ENCODE measurements at regions not wholly inside any gene's neighbourhood (a gene's known extent, or its start where the extent isn't known, plus 50 kb on each side); places are given as distances from the start of the nearest gene placed in this dataset.

- Histone ChIP-seq H3K27me3 (no peaks in the 10 kb centered on the region), H3K27ac (no peak overlapping the region), H3K9ac (no peak overlapping the region), H3K4me3 (no peak overlapping the region), H3K4me2 (no peak overlapping the region), H4K20me1 (no peaks in the 10 kb centered on the region), H3K36me3 (no peaks in the 10 kb centered on the region), H3K9me3 (replicated peaks in 1 of 11) (no peaks in the 10 kb centered on the region), H3K4me1 (no peaks in the 10 kb centered on the region)
- TF ChIP-seq Cebpa-rat (IDR thresholded peaks at IDR 0.05): no peak
Observed at GRCh38 chr14:87524011-87524410, 469.0 kb downstream of the GALC start.

GRCh38 chr14:87522575-87522974 lies 470.4 kb downstream of the GALC start:
- Histone ChIP-seq H3K27ac (no peak overlapping the region), H3K9me3 (replicated peaks in 1 of 11) (peaks cover under 1 to 12% (median 9%) of the 10 kb centered on the region in 11 experiments; a peak in 11 of 22 replicates), H3K4me2 (no peak overlapping the region), H3K36me3 (no peaks in the 10 kb centered on the region), H3K4me1 (no peaks in the 10 kb centered on the region), H3K4me3 (no peak overlapping the region), H3K27me3 (no peaks in the 10 kb centered on the region), H3K9ac (no peak overlapping the region), H4K20me1 (no peaks in the 10 kb centered on the region)
- TF ChIP-seq Cebpa-rat (IDR thresholded peaks at IDR 0.05): no peak

GRCh38 chr14:87508333-87508732 lies 484.6 kb downstream of the GALC start:
- TF ChIP-seq Cebpa-rat (IDR thresholded peaks at IDR 0.05): no peak
- no peak overlapping the region for H3K4me2 ChIP-seq

GRCh38 chr14:87503711-87504110 lies 489.3 kb downstream of the GALC start:
- H3K4me3 ChIP-seq: no peak overlapping the region
- H3K27me3 ChIP-seq: no peaks in the 10 kb centered on the region
- no peak overlapping the region for H3K9ac ChIP-seq
- H3K4me1 ChIP-seq: no peaks in the 10 kb centered on the region
- H4K20me1 ChIP-seq: no peaks in the 10 kb centered on the region
- no peaks in the 10 kb centered on the region for H3K36me3 ChIP-seq
- H3K4me2 ChIP-seq: no peak overlapping the region
- TF ChIP-seq Cebpa-rat (IDR thresholded peaks at IDR 0.05): no peak
- no peaks in the 10 kb centered on the region for H3K9me3 ChIP-seq (replicated peaks in 1 of 11)
- H3K27ac ChIP-seq: no peak overlapping the region

More at GRCh38 chr14:87508333-87508732, 484.6 kb downstream of the GALC start:
- Histone ChIP-seq H3K27me3 (no peaks in the 10 kb centered on the region), H3K9me3 (replicated peaks in 1 of 11) (no peaks in the 10 kb centered on the region), H3K4me1 (no peaks in the 10 kb centered on the region), H3K27ac (no peak overlapping the region), H3K4me3 (no peak overlapping the region), H3K36me3 (no peaks in the 10 kb centered on the region), H4K20me1 (no peaks in the 10 kb centered on the region), H3K9ac (no peak overlapping the region)

GRCh38 chr14:87497301-87497700 lies 495.7 kb downstream of the GALC start:
- Histone ChIP-seq H4K20me1 (no peaks in the 10 kb centered on the region), H3K36me3 (no peaks in the 10 kb centered on the region), H3K27ac (no peak overlapping the region), H3K9me3 (replicated peaks in 1 of 11) (no peaks in the 10 kb centered on the region), H3K27me3 (no peaks in the 10 kb centered on the region), H3K4me2 (no peak overlapping the region), H3K4me1 (no peaks in the 10 kb centered on the region), H3K4me3 (no peak overlapping the region), H3K9ac (no peak overlapping the region)
- TF ChIP-seq Cebpa-rat (IDR thresholded peaks at IDR 0.05): no peak

DNA sequence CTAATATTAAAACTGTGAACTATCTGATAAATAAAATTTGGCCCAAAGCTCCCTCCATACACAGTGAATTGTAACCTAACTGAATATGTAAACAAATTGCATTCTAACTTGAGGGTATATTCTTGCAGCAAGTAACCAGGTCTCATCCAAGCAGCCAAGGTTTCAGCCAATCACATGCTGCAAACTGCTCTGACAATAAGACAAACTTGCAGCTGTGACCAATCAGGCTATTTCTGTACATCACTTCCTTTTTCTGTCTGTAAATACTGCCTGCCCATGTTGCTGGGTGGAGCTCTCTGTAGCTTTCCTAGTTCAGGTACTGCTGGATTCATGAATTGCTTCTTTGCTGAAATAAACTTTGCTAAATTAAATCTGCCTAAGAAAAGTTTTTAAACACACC lies 499.0 kb downstream of the GALC start:
- H3K4me1 ChIP-seq: no peaks in the 10 kb centered on the region
- no peak overlapping the region for H3K27ac ChIP-seq
- H3K9me3 ChIP-seq (replicated peaks in 1 of 11): no peaks in the 10 kb centered on the region
- H3K9ac ChIP-seq: no peak overlapping the region
- no peaks in the 10 kb centered on the region for H3K27me3 ChIP-seq
- no peaks in the 10 kb centered on the region for H4K20me1 ChIP-seq
- no peak for TF ChIP-seq Cebpa-rat (IDR thresholded peaks at IDR 0.05)
- H3K4me2 ChIP-seq: no peak overlapping the region
- no peaks in the 10 kb centered on the region for H3K36me3 ChIP-seq
- H3K4me3 ChIP-seq: no peak overlapping the region

GRCh38 chr14:87492561-87492960 lies 500.4 kb downstream of the GALC start:
- Histone ChIP-seq H3K9me3 (replicated peaks in 1 of 11) (no peaks in the 10 kb centered on the region), H3K4me2 (no peak overlapping the region), H3K27ac (no peak overlapping the region), H3K4me3 (no peak overlapping the region), H3K36me3 (no peaks in the 10 kb centered on the region), H3K27me3 (no peaks in the 10 kb centered on the region), H3K9ac (no peak overlapping the region), H3K4me1 (no peaks in the 10 kb centered on the region), H4K20me1 (no peaks in the 10 kb centered on the region)
- no peak for TF ChIP-seq Cebpa-rat (IDR thresholded peaks at IDR 0.05)

- no peak for TF ChIP-seq Cebpa-rat (IDR thresholded peaks at IDR 0.05)
- no peaks in the 10 kb centered on the region for H4K20me1 ChIP-seq
- H3K27me3 ChIP-seq: no peaks in the 10 kb centered on the region
- no peak overlapping the region for H3K4me3 ChIP-seq
- no peak overlapping the region for H3K9ac ChIP-seq
- H3K27ac ChIP-seq: no peak overlapping the region
- no peak overlapping the region for H3K4me2 ChIP-seq
- H3K36me3 ChIP-seq: no peaks in the 10 kb centered on the region
- no peaks in the 10 kb centered on the region for H3K4me1 ChIP-seq
- H3K9me3 ChIP-seq (replicated peaks in 1 of 11): no peaks in the 10 kb centered on the region
Observed at GRCh38 chr14:87491816-87492215, 501.2 kb downstream of the GALC start.

GRCh38 chr14:87489196-87489819 lies 503.7 kb downstream of the GALC start:
- no peaks in the 10 kb centered on the region for H3K9me3 ChIP-seq (replicated peaks in 1 of 11)
- H3K4me3 ChIP-seq: no peak overlapping the region
- H4K20me1 ChIP-seq: no peaks in the 10 kb centered on the region
- no peak overlapping the region for H3K4me2 ChIP-seq
- no peak overlapping the region for H3K27ac ChIP-seq
- H3K4me1 ChIP-seq: no peaks in the 10 kb centered on the region
- H3K27me3 ChIP-seq: no peaks in the 10 kb centered on the region
- TF ChIP-seq Cebpa-rat (IDR thresholded peaks at IDR 0.05): no peak
- H3K9ac ChIP-seq: no peak overlapping the region
- no peaks in the 10 kb centered on the region for H3K36me3 ChIP-seq
